ENCODE measurements at regions not wholly inside any gene's neighbourhood (a gene's known extent, or its start where the extent isn't known, plus 50 kb on each side); places are given as distances from the start of the nearest gene placed in this dataset.

- no peak for DNase-seq (ENCODE audit: low read depth)
Measured at GRCh38 chr15:95709959-95710695, 620.4 kb upstream of the NR2F2 start.

GRCh38 chr15:95712785-95713184 is 617.7 kb upstream of the NR2F2 start:
- no peak for DNase-seq (ENCODE audit: low read depth)

- DNase-seq (ENCODE audit: low read depth) = no peak
Measured at GRCh38 chr15:95713324-95713723, 617.2 kb upstream of the NR2F2 start.

- no peak for DNase-seq (ENCODE audit: low read depth)
Measured at GRCh38 chr15:95715116-95715903, 615.2 kb upstream of the NR2F2 start.

GRCh38 chr15:95715906-95716656 is 614.4 kb upstream of the NR2F2 start:
- no peak for DNase-seq (ENCODE audit: low read depth)

- no peak for DNase-seq (ENCODE audit: low read depth)
Measured at GRCh38 chr15:95716708-95717107, 613.8 kb upstream of the NR2F2 start.

- DNase-seq (ENCODE audit: low read depth) = no peak
Measured at GRCh38 chr15:95718441-95718840, 612.1 kb upstream of the NR2F2 start.

GRCh38 chr15:95724908-95725633 is 605.4 kb upstream of the NR2F2 start:
- DNase-seq (ENCODE audit: low read depth) = no peak

- DNase-seq (ENCODE audit: low read depth) = no peak
Measured at GRCh38 chr15:95726891-95727290, 603.6 kb upstream of the NR2F2 start.

- DNase-seq (ENCODE audit: low read depth) = no peak
Measured at GRCh38 chr15:95733931-95734330, 596.6 kb upstream of the NR2F2 start.

GRCh38 chr15:95734422-95735316 is 595.8 kb upstream of the NR2F2 start:
- DNase-seq (ENCODE audit: low read depth) = no peak

- DNase-seq (ENCODE audit: low read depth) = no peak
Measured at GRCh38 chr15:95737060-95737459, 593.4 kb upstream of the NR2F2 start.

GRCh38 chr15:95739131-95739530 is 591.4 kb upstream of the NR2F2 start:
- no peak for DNase-seq (ENCODE audit: low read depth)

GRCh38 chr15:95741830-95742229 is 588.7 kb upstream of the NR2F2 start:
- no peak for DNase-seq (ENCODE audit: low read depth)

GRCh38 chr15:95742256-95742655 is 588.2 kb upstream of the NR2F2 start:
- no peak for DNase-seq (ENCODE audit: low read depth)

GRCh38 chr15:95742836-95743235 is 587.7 kb upstream of the NR2F2 start:
- DNase-seq (ENCODE audit: low read depth) = no peak

GRCh38 chr15:95757171-95757570 is 573.3 kb upstream of the NR2F2 start:
- no peak for DNase-seq (ENCODE audit: low read depth)

GRCh38 chr15:95758451-95758850 is 572.0 kb upstream of the NR2F2 start:
- no peak for DNase-seq (ENCODE audit: low read depth)

GRCh38 chr15:95758851-95759250 is 571.6 kb upstream of the NR2F2 start:
- DNase-seq (ENCODE audit: low read depth) = no peak

- DNase-seq (ENCODE audit: low read depth) = no peak
Measured at GRCh38 chr15:95760508-95760907, 570.0 kb upstream of the NR2F2 start.

Data from T-helper 22 cell (primary cell).